ENCODE measurements at regions not wholly inside any gene's neighbourhood (a gene's known extent, or its start where the extent isn't known, plus 50 kb on each side); places are given as distances from the start of the nearest gene placed in this dataset.

DNA sequence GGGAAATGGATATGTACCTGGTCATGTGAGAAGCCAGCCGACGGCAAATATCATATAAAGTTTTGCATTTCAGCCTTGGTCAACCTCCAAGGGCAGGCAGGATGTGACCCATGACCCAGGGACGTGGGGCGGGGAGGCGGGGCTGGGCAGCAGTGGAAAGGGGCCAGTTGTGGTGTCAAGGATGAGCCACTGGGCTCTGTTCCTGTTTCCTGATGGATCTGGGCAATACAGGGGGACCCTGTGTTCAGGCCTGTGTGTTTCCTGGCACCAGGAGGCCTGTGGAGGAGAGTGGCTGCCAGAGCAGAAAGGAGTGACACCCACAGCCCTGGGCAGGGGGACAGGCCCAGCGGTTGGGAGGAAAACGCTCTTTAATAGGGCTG lies 106.9 kb downstream of the GATA6 start:
- Mint-ChIP-seq H3K27me3 (ENCODE audit: low read depth, poor library complexity) (peaks cover 21% of the 10 kb centered on the region), H3K27ac (no peak overlapping the region), H3K4me3 (no peak overlapping the region), H3K9me3 (peaks cover 18% of the 10 kb centered on the region), H3K36me3 (ENCODE audit: low read depth) (no peaks in the 10 kb centered on the region), H3K4me1 (peaks cover 17% of the 10 kb centered on the region)
- no peak for DNase-seq
- no peak for TF ChIP-seq CTCF (IDR thresholded peaks at IDR 0.05)

- Mint-ChIP-seq H3K4me1 (peaks cover 17% of the 10 kb centered on the region), H3K27me3 (ENCODE audit: low read depth, poor library complexity) (peaks cover 26% of the 10 kb centered on the region), H3K9me3 (peaks cover 18% of the 10 kb centered on the region), H3K36me3 (ENCODE audit: low read depth) (no peaks in the 10 kb centered on the region), H3K4me3 (no peak overlapping the region), H3K27ac (no peak overlapping the region)
- DNase-seq: no peak
- no peak for TF ChIP-seq CTCF (IDR thresholded peaks at IDR 0.05)
These were observed 106.4 kb downstream of the GATA6 start for GRCh38 chr18:22275706-22276333.

DNA sequence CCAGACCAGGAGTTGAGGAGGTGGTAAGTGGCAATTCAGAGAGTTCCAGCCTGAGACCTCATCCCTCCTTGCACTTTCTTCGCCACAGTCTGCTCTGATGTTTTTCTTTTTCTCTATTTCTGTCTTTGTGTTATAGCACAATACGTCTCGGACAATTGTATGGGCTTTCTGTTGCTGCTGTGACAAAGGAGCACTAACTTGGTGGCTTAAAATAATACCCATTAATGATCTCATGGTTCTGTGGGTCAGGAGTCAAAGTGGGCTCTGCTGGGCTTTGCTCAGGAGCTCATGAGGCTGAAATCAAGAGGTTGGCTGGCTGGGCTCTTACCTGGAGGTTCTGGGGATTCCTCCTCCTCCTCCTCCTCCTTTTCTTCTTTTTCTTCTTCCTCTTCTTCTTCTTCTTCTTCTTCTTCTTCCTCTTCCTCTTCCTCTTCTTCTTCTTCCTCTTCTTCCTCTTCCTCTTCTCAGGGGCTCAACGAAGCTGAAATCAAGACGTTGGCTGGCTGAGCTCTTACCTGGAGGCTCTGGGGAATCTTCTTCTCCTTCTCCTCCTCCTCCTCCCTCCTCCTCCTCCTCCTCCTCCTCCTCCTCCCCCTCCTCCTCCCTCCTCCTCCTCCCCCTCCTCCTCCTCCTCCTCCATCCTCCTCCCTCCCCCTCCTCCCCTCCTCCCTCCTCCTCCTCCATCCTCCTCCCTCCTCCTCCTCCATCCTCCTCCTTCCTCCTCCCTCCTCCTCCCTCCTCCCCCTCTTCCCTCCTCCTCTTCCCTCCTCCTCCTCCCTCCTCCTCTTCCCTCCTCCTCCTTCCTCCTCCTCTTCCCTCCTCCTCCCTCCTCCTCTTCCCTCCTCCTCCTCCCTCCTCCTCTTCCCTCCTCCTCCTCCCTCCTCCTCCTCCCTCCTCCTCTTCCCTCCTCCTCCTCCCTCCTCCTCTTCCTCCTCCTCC lies 104.0 kb downstream of the GATA6 start:
- no peak for TF ChIP-seq CTCF (IDR thresholded peaks at IDR 0.05)
- Mint-ChIP-seq H3K36me3 (ENCODE audit: low read depth) (no peaks in the 10 kb centered on the region), H3K4me3 (no peak overlapping the region), H3K4me1 (peaks cover 17% of the 10 kb centered on the region), H3K27me3 (ENCODE audit: low read depth, poor library complexity) (peaks cover 43% of the 10 kb centered on the region), H3K27ac (no peak overlapping the region), H3K9me3 (peaks cover 18% of the 10 kb centered on the region)
- DNase-seq: no peak

DNA sequence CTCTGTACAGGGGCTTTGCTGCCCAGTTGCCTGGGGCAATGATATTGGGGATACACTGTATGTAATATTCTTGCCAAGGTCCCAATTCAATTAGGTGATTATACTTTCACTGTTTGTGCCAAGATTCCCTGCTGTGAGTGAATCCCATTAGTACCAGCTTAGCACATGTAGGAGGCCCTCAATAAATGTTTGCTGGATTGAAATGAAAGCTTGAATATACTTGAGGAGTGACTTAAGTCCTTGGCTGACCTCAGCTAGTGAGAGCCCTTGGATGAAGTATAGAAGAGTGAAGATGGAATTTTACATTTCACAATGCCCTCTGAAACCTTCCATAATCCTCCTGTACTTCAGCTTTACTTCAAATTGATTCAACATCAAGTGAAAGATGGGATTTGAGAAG lies 102.9 kb downstream of the GATA6 start:
- peaks cover 18% of the 10 kb centered on the region for H3K9me3 Mint-ChIP-seq
- DNase-seq: no peak
- H3K4me3 Mint-ChIP-seq: no peak overlapping the region
- peaks cover 12% of the 10 kb centered on the region for H3K4me1 Mint-ChIP-seq
- H3K36me3 Mint-ChIP-seq (ENCODE audit: low read depth): no peaks in the 10 kb centered on the region
- peaks cover 48% of the 10 kb centered on the region for H3K27me3 Mint-ChIP-seq (ENCODE audit: low read depth, poor library complexity)
- no peak overlapping the region for H3K27ac Mint-ChIP-seq
- TF ChIP-seq CTCF (IDR thresholded peaks at IDR 0.05): no peak

DNA sequence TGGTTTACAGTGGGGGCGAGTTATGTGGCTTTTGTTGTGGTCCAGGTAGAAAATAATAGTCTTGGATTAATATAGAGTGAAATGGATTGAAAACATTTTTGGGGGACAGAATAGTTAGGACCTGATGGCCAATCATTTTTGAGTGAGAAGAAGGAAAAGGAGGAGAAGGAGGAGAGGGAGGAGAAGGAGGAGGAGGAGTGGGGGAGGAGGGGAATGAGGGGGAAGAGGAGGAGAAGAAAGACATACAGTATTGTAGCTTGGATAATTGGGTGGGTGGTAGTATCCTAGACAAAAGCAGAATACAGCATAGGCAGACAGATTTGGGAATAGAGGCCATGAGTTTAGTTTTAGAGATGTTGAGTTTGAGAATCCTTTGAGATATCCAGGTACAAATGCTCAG lies 101.6 kb downstream of the GATA6 start:
- Mint-ChIP-seq H3K36me3 (ENCODE audit: low read depth) (no peaks in the 10 kb centered on the region), H3K27ac (no peak overlapping the region), H3K9me3 (peaks cover 18% of the 10 kb centered on the region), H3K4me3 (no peak overlapping the region), H3K4me1 (peaks cover 5% of the 10 kb centered on the region), H3K27me3 (ENCODE audit: low read depth, poor library complexity) (peaks cover 58% of the 10 kb centered on the region)
- no peak for TF ChIP-seq CTCF (IDR thresholded peaks at IDR 0.05)
- no peak for DNase-seq
